H1 (cell line): ENCODE measurements at regions not wholly inside any gene's neighbourhood (a gene's known extent, or its start where the extent isn't known, plus 50 kb on each side); places are given as distances from the start of the nearest gene placed in this dataset.

Source experiments
- CTCF ChIA-PET: fragments of 300-600 bp; sonication (Branson Sonifier 250); formaldehyde crosslinking; loops from one replicate; lab custom pipeline; 2021; ENCODE audit not compliant: partially characterized antibody; lab: Charles Lee
- POLR2A ChIA-PET: fragments of 300-600 bp; sonication (Branson Sonifier 250); formaldehyde crosslinking; loops from one replicate; lab custom pipeline; 2021; ENCODE audit warnings: inconsistent platforms; ENCODE audit not compliant: partially characterized antibody; lab: Charles Lee
- DNase-seq, 2 experiments: peaks; one replicate each; pipeline versions ENCODE4 v3.0.0 to v3.0.0-alpha.2; 2010 to 2022; ENCODE audit warnings: low spot score in 2 of 2, low read depth in 1 of 2, mixed read lengths in 1 of 2
- FAIRE-seq: peaks from 2 replicates; lab custom pipeline; 2011; peaks lifted over from hg19 to GRCh38; lab: Jason Lieb, UNC
- H2AFZ ChIP-seq: 2 replicates; pipeline ENCODE4 v1.8.1; 2012; ENCODE audit warnings: low read length, inconsistent platforms
- H2AK5ac ChIP-seq: 2 replicates; pipeline ENCODE4 v1.6.1; 2013; ENCODE audit warnings: low read depth, low read length
- H2BK120ac ChIP-seq: replicated peaks from 2 replicates; pipeline ENCODE3; 2013; ENCODE audit warnings: low read depth, low read length, inconsistent platforms
- H2BK12ac ChIP-seq: 2 replicates; pipeline ENCODE4 v1.6.1; 2013; ENCODE audit warnings: low read depth, low read length
- H2BK15ac ChIP-seq: 2 replicates; pipeline ENCODE4 v1.6.1; 2013; ENCODE audit warnings: low read length
- H2BK20ac ChIP-seq: 2 replicates; pipeline ENCODE4 v1.6.1; 2013; ENCODE audit warnings: low read length
- H2BK5ac ChIP-seq: 2 replicates; pipeline ENCODE4 v1.6.1; 2013; ENCODE audit warnings: low read depth, low read length
- H3K14ac ChIP-seq: 2 replicates; pipeline ENCODE4 v1.6.1; 2013; ENCODE audit warnings: inconsistent platforms; ENCODE audit not compliant: insufficient read length
- H3K18ac ChIP-seq: 2 replicates; pipeline ENCODE4 v1.6.1; 2013; ENCODE audit warnings: low read length; ENCODE audit errors: extremely low read depth
- H3K23ac ChIP-seq: 2 replicates; pipeline ENCODE4 v1.6.1; 2013; ENCODE audit warnings: inconsistent platforms; ENCODE audit not compliant: insufficient read length
- H3K23me2 ChIP-seq: 2 replicates; pipeline ENCODE4 v1.6.1; 2013; ENCODE audit warnings: low read depth, low read length
- H3K27ac ChIP-seq: 2 replicates; pipeline ENCODE4 v1.6.1; 2011; ENCODE audit warnings: low read depth, low read length, inconsistent platforms
- H3K27me3 ChIP-seq, 4 experiments: replicated peaks in 1 of 4; 1 replicate in 1 of 4; 2 replicates in 3 of 4; pipeline versions ENCODE4 v1.6.1 to v1.8.1; 2011 to 2013; ENCODE audit warnings: low read length in 3 of 4, mild to moderate bottlenecking in 3 of 4, inconsistent platforms in 2 of 4, mixed read lengths in 2 of 4, moderate library complexity in 1 of 4; ENCODE audit not compliant: control insufficient read depth in 3 of 4, insufficient read depth in 3 of 4; ENCODE audit errors: extremely low read depth in 1 of 4
- H3K36me3 ChIP-seq, 4 experiments: 2 replicates each; pipeline versions ENCODE4 v1.6.1 to v1.8.1; 2011 to 2013; ENCODE audit warnings: mild to moderate bottlenecking in 4 of 4, low read length in 3 of 4, moderate library complexity in 2 of 4, control low read depth in 1 of 4, inconsistent platforms in 1 of 4; ENCODE audit not compliant: insufficient read depth in 4 of 4, control insufficient read depth in 2 of 4
- H3K4ac ChIP-seq: replicated peaks from 2 replicates; pipeline ENCODE3; 2013; ENCODE audit warnings: low read length, low read depth, mixed read lengths, inconsistent platforms; ENCODE audit not compliant: insufficient read length
- H3K4me1 ChIP-seq, 4 experiments: replicated peaks in 1 of 4; 1 replicate in 1 of 4; 2 replicates in 3 of 4; pipeline versions ENCODE4 v1.6.1 to v1.8.1; 2011 to 2013; ENCODE audit warnings: low read length in 3 of 4, inconsistent platforms in 2 of 4, mixed read lengths in 1 of 4; ENCODE audit not compliant: insufficient read depth in 4 of 4, control insufficient read depth in 3 of 4
- H3K4me2 ChIP-seq, 2 experiments: 2 replicates each; pipeline versions ENCODE4 v1.6.1 to v1.8.1; 2011 to 2013; ENCODE audit warnings: low read depth in 2 of 2, low read length in 2 of 2, control low read depth in 1 of 2, inconsistent platforms in 1 of 2, mild to moderate bottlenecking in 1 of 2; ENCODE audit not compliant: insufficient read depth in 1 of 2
- H3K4me3 ChIP-seq, 4 experiments: fragments of 200-600, 300-600 bp in 1 of 4; sonication (generic), shearing (Covaris generic), sonication (Bioruptor Twin) in 1 of 4; 2 replicates each; pipeline versions ENCODE4 v1.5.1 to v1.8.1; 2011 to 2016; ENCODE audit warnings: low read length in 4 of 4, low read depth in 3 of 4, control low read depth in 2 of 4, inconsistent platforms in 2 of 4, mild to moderate bottlenecking in 2 of 4, mixed read lengths in 1 of 4, moderate library complexity in 1 of 4; ENCODE audit not compliant: insufficient read depth in 2 of 4; ENCODE audit errors: extremely low read depth in 1 of 4
- H3K56ac ChIP-seq: replicated peaks from 2 replicates; pipeline ENCODE3; 2013; ENCODE audit warnings: low read depth, mild to moderate bottlenecking, mixed read lengths, low read length, inconsistent platforms; ENCODE audit not compliant: insufficient read length
- H3K79me1 ChIP-seq: 2 replicates; pipeline ENCODE4 v1.6.1; 2013; ENCODE audit warnings: low read depth, low read length, control low read depth
- H3K79me2 ChIP-seq, 2 experiments: 2 replicates each; pipeline versions ENCODE4 v1.6.1 to v1.8.1; 2012 to 2013; ENCODE audit warnings: low read length in 2 of 2, mild to moderate bottlenecking in 2 of 2, inconsistent platforms in 1 of 2; ENCODE audit not compliant: insufficient read depth in 2 of 2, control insufficient read depth in 1 of 2
- H3K9ac ChIP-seq, 4 experiments: replicated peaks in 1 of 4; 1 replicate in 1 of 4; 2 replicates in 3 of 4; pipeline versions ENCODE4 v1.6.1 to v1.8.1; 2011 to 2013; ENCODE audit warnings: low read depth in 3 of 4, low read length in 3 of 4, control low read depth in 2 of 4, mild to moderate bottlenecking in 2 of 4, moderate library complexity in 2 of 4, inconsistent platforms in 1 of 4; ENCODE audit errors: extremely low read depth in 1 of 4
- H3K9me3 ChIP-seq, 2 experiments: 2 replicates each; pipeline versions ENCODE4 v1.6.1 to v1.8.1; 2012 to 2013; ENCODE audit warnings: mild to moderate bottlenecking in 2 of 2, moderate library complexity in 2 of 2, control low read depth in 1 of 2, inconsistent platforms in 1 of 2, low read depth in 1 of 2, low read length in 1 of 2, mixed read lengths in 1 of 2; ENCODE audit not compliant: insufficient read depth in 2 of 2
- H4K20me1 ChIP-seq, 2 experiments: replicated peaks in 1 of 2; 2 replicates each; pipeline versions ENCODE3 to v1.8.1; 2011 to 2013; ENCODE audit warnings: inconsistent platforms in 2 of 2, low read length in 2 of 2, mild to moderate bottlenecking in 1 of 2; ENCODE audit not compliant: insufficient read depth in 2 of 2, control insufficient read depth in 1 of 2
- H4K5ac ChIP-seq: 2 replicates; pipeline ENCODE4 v1.6.1; 2013; ENCODE audit warnings: low read length, low read depth, mixed read lengths, inconsistent platforms; ENCODE audit not compliant: insufficient read length
- H4K8ac ChIP-seq: 2 replicates; pipeline ENCODE4 v1.8.0; 2013; ENCODE audit warnings: mild to moderate bottlenecking, moderate library complexity, low read length, inconsistent platforms; ENCODE audit not compliant: insufficient read depth; ENCODE audit errors: extremely low read depth
- H4K91ac ChIP-seq: replicated peaks from 2 replicates; pipeline ENCODE3; 2013; ENCODE audit warnings: low read length, mixed read lengths, inconsistent platforms; ENCODE audit not compliant: insufficient read length
- CBX5 ChIP-seq: fragments of 300-800, 300-1000 bp; sonication (generic); IDR thresholded peaks from 2 replicates; pipeline ENCODE4 v1.7.1; 2016; ENCODE audit warnings: antibody characterized with exemption, low read length, low read depth
- CREB1 ChIP-seq: IDR thresholded peaks from 2 replicates; pipeline ENCODE4 v1.6.1; 2012; ENCODE audit warnings: inconsistent platforms
- E2F6 ChIP-seq: IDR thresholded peaks from 2 replicates; pipeline ENCODE4 v1.6.1; 2012; ENCODE audit warnings: inconsistent platforms
- EZH2 ChIP-seq: fragments of 200-600 bp; sonication (generic); IDR thresholded peaks from 2 replicates; pipeline ENCODE4 v1.7.1; 2012; ENCODE audit warnings: low read depth, mild to moderate bottlenecking, moderate library complexity, low read length, inconsistent platforms; ENCODE audit not compliant: severe bottlenecking
- HDAC2 ChIP-seq, 2 experiments: fragments of 300-600 bp in 1 of 2; sonication (generic) in 1 of 2; IDR thresholded peaks; 2 replicates each; pipeline ENCODE4 v1.6.1; 2011 to 2012; ENCODE audit warnings: low read depth in 2 of 2, low read length in 2 of 2, mild to moderate bottlenecking in 2 of 2, moderate library complexity in 2 of 2, borderline replicate concordance in 1 of 2, inconsistent platforms in 1 of 2
- JUN ChIP-seq: IDR thresholded peaks from 2 replicates; pipeline ENCODE4 v1.6.1; 2011; ENCODE audit warnings: low read depth, mild to moderate bottlenecking, improper control_type of control experiment, low read length
- KDM5A ChIP-seq: fragments of 200-600 bp; IDR thresholded peaks from 2 replicates; pipeline ENCODE4 v1.7.1; 2012; ENCODE audit warnings: mild to moderate bottlenecking, low read length, inconsistent platforms, mixed read lengths
- SIN3A ChIP-seq, 2 experiments: IDR thresholded peaks in 1 of 2; conservative IDR thresholded peaks in 1 of 2; 2 replicates each; pipeline ENCODE4 v1.6.1; 2011 to 2012; ENCODE audit warnings: low read length in 2 of 2, improper control_type of control experiment in 1 of 2, low read depth in 1 of 2, mild to moderate bottlenecking in 1 of 2
- SP1 ChIP-seq: IDR thresholded peaks from 2 replicates; pipeline ENCODE4 v1.6.1; 2011; ENCODE audit warnings: low read depth, low read length
- TAF7 ChIP-seq: optimal IDR thresholded peaks from 2 replicates; pipeline ENCODE3; 2011; ENCODE audit warnings: low read depth, mild to moderate bottlenecking, inconsistent platforms, low read length, moderate library complexity, borderline replicate concordance
- YY1 ChIP-seq: IDR thresholded peaks from 2 replicates; pipeline ENCODE4 v1.6.1; 2011; ENCODE audit warnings: low read depth, mild to moderate bottlenecking, low read length
- WGBS, 2 experiments: shearing (Covaris generic) in 1 of 2; methylation state at CpG; one replicate each; pipeline versions ENCODE4 v1.1.6 to v1.1.7; 2013 to 2015; ENCODE audit warnings: low lambda C conversion rate in 2 of 2, mixed read lengths in 2 of 2, inconsistent platforms in 1 of 2, low coverage in 1 of 2, missing lambda C conversion rate in 1 of 2; ENCODE audit not compliant: insufficient replicate concordance in 2 of 2, insufficient coverage in 1 of 2, insufficient read length in 1 of 2; ENCODE audit errors: extremely low coverage in 1 of 2, missing lambda C conversion rate in 1 of 2; 5-methylcytosine and 5-hydroxymethylcytosine counted together
- TF ChIP-seq, protein P1 (sequence below): IDR thresholded peaks from 2 replicates; pipeline ENCODE4 v1.6.1; 2012; ENCODE audit warnings: inconsistent platforms

DNA sequence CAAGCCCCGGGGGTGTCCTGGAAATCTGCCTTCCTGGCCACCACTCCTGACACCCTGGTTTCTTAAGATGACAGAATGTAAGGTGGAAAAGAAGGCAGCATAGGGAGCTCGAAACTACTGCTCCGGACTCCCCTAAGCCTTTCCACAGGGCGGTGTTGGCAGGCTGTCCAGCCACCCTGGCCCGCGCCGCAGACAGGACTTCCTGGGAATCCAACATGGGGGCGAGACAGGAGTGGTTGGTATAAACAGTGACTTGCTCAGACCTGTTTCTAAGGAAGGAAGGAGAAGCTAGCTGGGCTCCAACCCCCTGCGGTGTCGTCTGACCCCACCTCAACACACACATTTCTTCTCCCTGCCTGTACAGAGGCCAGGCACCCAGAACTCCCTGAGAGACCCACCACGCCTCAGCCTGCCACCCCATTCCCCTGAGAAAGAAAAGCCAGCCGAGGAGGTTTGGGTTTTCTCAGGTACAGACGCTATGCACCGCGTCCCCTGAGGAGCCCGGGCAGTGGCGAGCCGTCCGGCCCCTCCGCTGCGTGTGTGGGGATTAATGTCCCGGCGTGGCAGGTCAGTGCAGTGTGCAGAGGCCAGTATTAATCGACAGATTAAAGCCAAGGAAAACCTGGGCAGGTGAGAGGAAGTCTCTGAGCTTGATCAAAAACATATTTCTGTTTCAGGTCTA lies 349.6 kb upstream of the MKI67 start:
- H3K18ac ChIP-seq: no peak overlapping the region
- H4K91ac ChIP-seq: no peak overlapping the region
- H3K27ac ChIP-seq: no peak overlapping the region
- H3K27me3 ChIP-seq: no peaks in the 10 kb centered on the region
- H3K23me2 ChIP-seq: peaks cover 8% of the 10 kb centered on the region; the same call in 1 of the 2 replicates
- ChIA-PET POLR2A (no interaction called here), CTCF (no interaction called here)
- no peak overlapping the region for H2BK20ac ChIP-seq
- H3K79me1 ChIP-seq: no peaks in the 10 kb centered on the region
- FAIRE-seq (no peak), DNase-seq (no peak)
- H4K20me1 ChIP-seq: peaks cover 0 to 6% of the 10 kb centered on the region in 2 experiments
- H3K4ac ChIP-seq: no peak overlapping the region
- H4K8ac ChIP-seq: peak overlapping the region; percentile 69
- no peak overlapping the region for H2AFZ ChIP-seq
- no peak overlapping the region for H3K14ac ChIP-seq
- H3K56ac ChIP-seq: no peak overlapping the region
- H3K79me2 ChIP-seq: no peaks in the 10 kb centered on the region; a peak in 1 of 4 replicates
- no peak overlapping the region for H2BK12ac ChIP-seq
- no peaks in the 10 kb centered on the region for H3K4me1 ChIP-seq
- no peaks in the 10 kb centered on the region for H3K36me3 ChIP-seq
- no peak overlapping the region for H3K4me2 ChIP-seq
- no peak overlapping the region for H4K5ac ChIP-seq
- H3K23ac ChIP-seq: no peak overlapping the region
- H3K4me3 ChIP-seq: no peak overlapping the region
- 95% methylated on average over 19 of the region's 24 CpGs; no CpG with 5 or more reads in 1 of the 2 experiments for WGBS, 2 experiments
- no peak overlapping the region for H2BK5ac ChIP-seq
- H3K9ac ChIP-seq: no peak overlapping the region
- no peak overlapping the region for H2AK5ac ChIP-seq
- no peaks in the 10 kb centered on the region for H3K9me3 ChIP-seq
- H2BK15ac ChIP-seq: no peak overlapping the region
- no peak overlapping the region for H2BK120ac ChIP-seq
- TF ChIP-seq SIN3A (conservative IDR thresholded peaks at IDR 0.05 in 1 of 2, IDR thresholded peaks at IDR 0.05 in 1 of 2; ENCODE audit: low read depth in 1 of 2, low read length in 2 of 2) (no peak), YY1 (no peak), SP1 (no peak), HDAC2 (IDR thresholded peaks at IDR 0.05; ENCODE audit: borderline replicate concordance in 1 of 2, low read depth in 2 of 2, low read length in 2 of 2) (no peak), CREB1 (no peak), JUN (no peak), CBX5 (no peak), E2F6 (no peak), TAF7 (no peak), KDM5A (no peak), EZH2 (no peak)
- TF ChIP-seq, protein P1, sequence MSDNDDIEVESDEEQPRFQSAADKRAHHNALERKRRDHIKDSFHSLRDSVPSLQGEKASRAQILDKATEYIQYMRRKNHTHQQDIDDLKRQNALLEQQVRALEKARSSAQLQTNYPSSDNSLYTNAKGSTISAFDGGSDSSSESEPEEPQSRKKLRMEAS: no peak
